ENCODE measurements at regions not wholly inside any gene's neighbourhood (a gene's known extent, or its start where the extent isn't known, plus 50 kb on each side); places are given as distances from the start of the nearest gene placed in this dataset.

- H3K4me1 ChIP-seq (ENCODE audit: insufficient read depth, low read length, poor library complexity, severe bottlenecking): no peaks in the 10 kb centered on the region
- no peaks in the 10 kb centered on the region for H3K36me3 ChIP-seq (ENCODE audit: insufficient read depth, low read length)
- TF ChIP-seq CTCF (conservative IDR thresholded peaks at IDR 0.05; ENCODE audit: low read length): no peak
- H3K4me3 ChIP-seq (ENCODE audit: low read length, poor library complexity, severe bottlenecking): no peak overlapping the region
- H3K9ac ChIP-seq (ENCODE audit: low read depth, low read length, poor library complexity, severe bottlenecking): no peak overlapping the region
- H3K4me2 ChIP-seq (ENCODE audit: low read depth, low read length, poor library complexity, severe bottlenecking): no peak overlapping the region
- no peak overlapping the region for H2AFZ ChIP-seq (ENCODE audit: low read length)
- H3K9me2 ChIP-seq (replicated peaks; ENCODE audit: low read depth, low read length): no peaks in the 10 kb centered on the region
- no peaks in the 10 kb centered on the region for H4K20me1 ChIP-seq (ENCODE audit: insufficient read depth, low read length, poor library complexity, severe bottlenecking)
- H3K9me3 ChIP-seq (ENCODE audit: insufficient read depth, low read depth, low read length): no peaks in the 10 kb centered on the region
- no peaks in the 10 kb centered on the region for H3F3A ChIP-seq (ENCODE audit: low read depth)
- H3K27me3 ChIP-seq (ENCODE audit: insufficient read depth, low read length, poor library complexity, severe bottlenecking): no peaks in the 10 kb centered on the region
- H3K79me2 ChIP-seq (ENCODE audit: insufficient read depth, low read length): no peaks in the 10 kb centered on the region
Measured at GRCh38 chr7:81272176-81272575, 353.3 kb upstream of the SEMA3C start.

- H3K9me2 ChIP-seq (replicated peaks; ENCODE audit: low read depth, low read length): no peaks in the 10 kb centered on the region
- H3K4me3 ChIP-seq (ENCODE audit: low read length, poor library complexity, severe bottlenecking): no peak overlapping the region
- no peaks in the 10 kb centered on the region for H3K27me3 ChIP-seq (ENCODE audit: insufficient read depth, low read length, poor library complexity, severe bottlenecking)
- no peaks in the 10 kb centered on the region for H3K4me1 ChIP-seq (ENCODE audit: insufficient read depth, low read length, poor library complexity, severe bottlenecking)
- no peak overlapping the region for H2AFZ ChIP-seq (ENCODE audit: low read length)
- H3K79me2 ChIP-seq (ENCODE audit: insufficient read depth, low read length): no peaks in the 10 kb centered on the region
- no peak overlapping the region for H3K4me2 ChIP-seq (ENCODE audit: low read depth, low read length, poor library complexity, severe bottlenecking)
- TF ChIP-seq CTCF (conservative IDR thresholded peaks at IDR 0.05; ENCODE audit: low read length) (no peak), EZH2phosphoT487 (IDR thresholded peaks at IDR 0.05; ENCODE audit: borderline replicate concordance) (no peak)
- no peaks in the 10 kb centered on the region for H3F3A ChIP-seq (ENCODE audit: low read depth)
- H3K9me3 ChIP-seq (ENCODE audit: insufficient read depth, low read depth, low read length): no peaks in the 10 kb centered on the region; the same call in 1 of the 2 replicates
- no peak overlapping the region for H3K9ac ChIP-seq (ENCODE audit: low read depth, low read length, poor library complexity, severe bottlenecking)
- no peaks in the 10 kb centered on the region for H4K20me1 ChIP-seq (ENCODE audit: insufficient read depth, low read length, poor library complexity, severe bottlenecking)
- H3K36me3 ChIP-seq (ENCODE audit: insufficient read depth, low read length): no peaks in the 10 kb centered on the region
Measured at GRCh38 chr7:81268551-81268950, 349.7 kb upstream of the SEMA3C start.

- H3K4me2 ChIP-seq (ENCODE audit: low read depth, low read length, poor library complexity, severe bottlenecking): no peak overlapping the region
- H4K20me1 ChIP-seq (ENCODE audit: insufficient read depth, low read length, poor library complexity, severe bottlenecking): no peaks in the 10 kb centered on the region
- no peaks in the 10 kb centered on the region for H3K79me2 ChIP-seq (ENCODE audit: insufficient read depth, low read length)
- no peaks in the 10 kb centered on the region for H3F3A ChIP-seq (ENCODE audit: low read depth)
- no peak overlapping the region for H2AFZ ChIP-seq (ENCODE audit: low read length)
- no peaks in the 10 kb centered on the region for H3K9me2 ChIP-seq (replicated peaks; ENCODE audit: low read depth, low read length)
- no peaks in the 10 kb centered on the region for H3K4me1 ChIP-seq (ENCODE audit: insufficient read depth, low read length, poor library complexity, severe bottlenecking)
- no peaks in the 10 kb centered on the region for H3K36me3 ChIP-seq (ENCODE audit: insufficient read depth, low read length)
- H3K4me3 ChIP-seq (ENCODE audit: low read length, poor library complexity, severe bottlenecking): no peak overlapping the region
- no peaks in the 10 kb centered on the region; the same call in 1 of the 2 replicates for H3K9me3 ChIP-seq (ENCODE audit: insufficient read depth, low read depth, low read length)
- TF ChIP-seq EZH2phosphoT487 (IDR thresholded peaks at IDR 0.05; ENCODE audit: borderline replicate concordance) (no peak), CTCF (conservative IDR thresholded peaks at IDR 0.05; ENCODE audit: low read length) (no peak)
- H3K27me3 ChIP-seq (ENCODE audit: insufficient read depth, low read length, poor library complexity, severe bottlenecking): no peaks in the 10 kb centered on the region
- no peak overlapping the region for H3K9ac ChIP-seq (ENCODE audit: low read depth, low read length, poor library complexity, severe bottlenecking)
Measured at GRCh38 chr7:81267508-81267907, 348.7 kb upstream of the SEMA3C start.
